DMS79 treated with DMSO at 0.1 percent for 48 hours (cell line): ENCODE measurements at regions not wholly inside any gene's neighbourhood (a gene's known extent, or its start where the extent isn't known, plus 50 kb on each side); places are given as distances from the start of the nearest gene placed in this dataset.
A peak's percentile ranks its signal among the peaks of the same experiment; 100 is the strongest.

Experiments used
- DNase-seq: peaks from one replicate; lab custom pipeline; 2025; lab: John Stamatoyannopoulos, UW

DNA sequence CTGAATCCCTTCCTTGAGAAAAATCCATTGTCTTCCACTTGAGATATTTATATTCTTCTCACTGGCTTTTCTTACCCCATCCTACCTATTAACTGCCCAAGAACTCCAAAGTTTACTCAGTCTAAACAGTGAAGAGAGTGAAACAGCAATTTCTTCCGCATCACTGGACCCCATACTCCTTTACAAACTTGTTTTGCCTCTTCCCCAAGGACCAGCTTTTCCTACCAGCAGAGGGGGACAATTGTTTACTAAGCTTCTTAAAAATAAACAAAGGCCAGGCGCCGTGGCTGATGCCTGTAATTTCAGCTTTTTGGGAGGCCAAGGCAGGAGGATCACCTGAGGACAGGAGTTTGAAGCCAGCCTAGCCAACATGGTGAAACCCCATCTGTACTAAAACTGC lies 52.0 kb downstream of the LRATD1 start:
- DNase-seq = no peak

DNA sequence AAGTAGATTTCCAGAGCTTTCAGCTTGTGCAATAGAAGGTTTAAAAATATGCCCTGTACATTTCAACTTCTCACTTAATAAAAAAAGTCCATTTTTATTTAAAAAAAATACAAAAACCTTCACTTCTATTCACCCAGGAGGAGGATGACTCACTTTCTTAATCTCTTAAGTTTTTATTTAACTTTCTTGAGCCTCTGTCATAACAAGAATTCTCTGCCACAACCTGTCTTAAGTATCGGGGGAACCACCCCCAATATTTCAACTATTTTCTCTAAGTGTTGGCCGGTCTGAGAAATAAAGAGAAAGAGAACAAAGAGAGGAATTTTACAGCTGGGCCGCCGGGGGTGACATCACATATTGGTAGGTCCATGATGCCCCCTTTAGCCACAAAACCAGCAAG lies 58.4 kb downstream of the LRATD1 start:
- no peak for DNase-seq

- no peak for DNase-seq
Measured at GRCh38 chr2:14693874-14694273, 61.4 kb downstream of the LRATD1 start.

DNA sequence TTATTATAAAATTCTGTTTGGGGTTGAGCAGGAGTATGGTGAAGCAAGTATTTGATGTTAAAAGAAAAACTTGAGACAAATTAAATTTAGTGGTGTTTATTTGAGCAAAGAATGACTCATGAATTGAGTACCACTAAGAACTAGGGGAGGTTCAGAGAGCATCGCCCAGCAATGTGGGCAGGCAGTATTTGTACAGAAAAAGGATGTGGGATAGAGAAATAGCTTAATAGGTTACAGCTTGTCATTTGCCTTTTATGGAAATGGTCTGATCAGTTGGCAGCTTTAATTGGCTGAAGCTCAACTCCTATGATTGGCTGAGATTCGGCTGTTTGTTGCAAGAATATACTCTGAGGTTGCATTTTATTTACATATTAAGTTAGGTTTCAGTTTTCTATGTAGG lies 68.2 kb downstream of the LRATD1 start:
- DNase-seq = no peak

DNA sequence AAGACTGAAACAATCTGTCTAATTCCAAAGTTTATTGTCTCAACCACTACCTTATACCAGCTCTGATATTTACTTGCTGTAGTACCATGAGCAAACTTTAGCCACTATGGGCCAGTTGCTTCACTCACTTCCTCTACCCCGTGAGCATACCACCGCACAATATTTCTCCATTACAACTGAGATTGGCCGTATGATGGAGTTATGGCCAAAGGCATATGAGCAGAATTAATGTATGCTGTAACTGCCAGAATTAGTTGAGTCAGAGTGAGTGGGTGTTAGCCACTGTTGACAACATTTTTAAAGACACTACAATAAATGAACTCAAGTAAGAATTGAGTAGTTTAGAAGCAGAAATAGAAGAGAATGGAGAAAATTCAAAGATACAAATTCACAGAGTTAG lies 69.7 kb downstream of the LRATD1 start:
- DNase-seq = no peak

DNA sequence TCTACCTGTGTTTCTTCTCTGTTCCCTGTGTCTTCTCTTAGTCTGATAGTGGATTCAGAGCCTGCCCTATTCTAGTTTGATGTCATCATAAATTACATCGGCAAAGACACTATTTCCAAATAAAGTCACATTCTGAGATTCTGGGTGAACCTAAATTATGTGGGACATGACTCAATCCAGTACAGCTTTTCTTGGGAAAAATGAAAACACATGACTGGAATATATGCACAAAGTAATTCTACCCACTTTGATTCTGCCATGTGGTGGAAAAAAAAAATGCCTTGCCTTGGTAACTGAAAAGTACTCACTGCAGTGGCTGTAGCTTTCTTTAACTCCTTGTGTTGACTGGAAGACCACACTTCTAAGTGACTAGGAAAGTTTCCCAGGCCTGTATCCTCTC lies 73.7 kb downstream of the LRATD1 start:
- no peak for DNase-seq

DNA sequence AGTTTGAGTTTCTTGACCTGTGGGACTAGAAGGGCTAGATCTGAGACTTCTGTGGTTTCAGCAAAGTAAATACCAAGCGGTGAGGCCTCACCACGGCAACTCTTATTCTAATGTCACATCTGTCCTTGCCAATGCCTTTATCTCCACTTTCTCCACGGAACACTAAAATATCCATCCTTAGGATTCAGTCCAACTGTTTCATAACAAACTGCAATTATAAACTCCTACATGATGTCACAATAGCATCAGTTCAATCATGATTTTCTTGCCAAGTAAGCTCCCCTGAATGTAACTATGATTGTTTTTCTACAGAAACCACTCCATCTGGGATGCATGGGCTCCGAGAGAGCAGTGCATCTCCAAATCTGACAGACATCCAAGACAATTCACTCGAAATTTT lies 79.6 kb downstream of the LRATD1 start:
- DNase-seq = peak; percentile 20

GRCh38 chr2:14713248-14713647 lies 80.7 kb downstream of the LRATD1 start:
- no peak for DNase-seq

- DNase-seq = no peak
Measured at GRCh38 chr2:14715600-14715999, 83.1 kb downstream of the LRATD1 start.

GRCh38 chr2:14716319-14716718 lies 83.8 kb downstream of the LRATD1 start:
- DNase-seq = no peak

DNA sequence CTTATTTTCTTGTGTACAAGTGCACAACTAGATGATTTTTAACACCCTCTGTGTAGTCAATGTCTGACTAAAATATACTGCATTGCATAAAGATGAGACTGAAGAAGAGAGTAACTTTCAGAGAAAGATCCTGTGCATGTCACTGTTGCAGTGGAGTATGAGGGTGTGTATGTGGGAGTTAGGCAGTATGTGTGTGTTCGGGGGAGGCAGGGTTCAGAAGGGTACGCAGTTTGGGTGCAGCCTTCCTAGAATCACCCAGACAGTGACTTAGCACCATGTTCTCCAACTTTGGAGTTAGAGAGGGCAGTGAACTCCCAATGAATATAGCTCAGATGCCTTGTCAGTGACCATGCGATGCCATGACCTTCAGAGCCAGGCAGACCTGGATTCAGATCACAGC lies 84.6 kb downstream of the LRATD1 start:
- no peak for DNase-seq

GRCh38 chr2:14720319-14720718 lies 87.8 kb downstream of the LRATD1 start:
- no peak for DNase-seq

GRCh38 chr2:14720739-14721138 lies 88.2 kb downstream of the LRATD1 start:
- no peak for DNase-seq

GRCh38 chr2:14722904-14723570 lies 90.5 kb downstream of the LRATD1 start:
- DNase-seq = no peak

DNA sequence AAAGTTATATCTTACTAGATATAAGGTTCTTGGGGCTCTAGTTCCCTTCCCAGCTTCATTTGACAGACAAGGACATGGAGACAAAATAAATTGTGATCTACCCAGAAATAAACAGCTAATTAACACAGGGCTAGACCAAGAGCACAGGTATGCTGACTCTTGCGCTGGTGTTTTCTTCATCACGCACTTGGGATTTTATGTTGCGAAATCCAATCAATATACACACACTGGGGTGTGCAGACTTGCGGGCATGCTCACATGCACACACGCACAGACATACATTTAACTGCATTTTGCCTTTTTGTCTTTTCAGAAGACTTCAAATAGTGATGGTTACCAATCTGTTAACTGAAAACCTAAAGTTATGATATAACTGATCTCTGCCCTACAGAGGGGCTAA lies 91.2 kb downstream of the LRATD1 start:
- no peak for DNase-seq

DNA sequence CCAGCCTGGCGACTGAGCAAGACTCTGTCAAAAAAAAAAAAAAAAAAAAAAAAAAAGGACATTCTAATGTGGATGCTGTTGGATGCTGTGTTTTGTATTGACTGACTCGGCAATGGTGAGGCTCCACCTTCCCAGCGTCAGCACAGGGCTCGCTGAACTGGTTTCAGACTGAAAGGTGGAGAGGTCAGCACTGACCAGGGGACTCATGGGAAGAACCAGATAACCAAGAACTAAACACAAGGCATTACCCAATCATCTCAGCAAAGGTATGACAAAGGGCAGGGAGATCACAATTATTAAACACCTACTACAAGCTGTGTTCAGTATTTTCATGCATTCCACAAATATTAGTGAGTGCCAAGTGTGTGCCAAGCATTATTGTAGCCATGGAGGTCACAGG lies 103.2 kb downstream of the LRATD1 start:
- no peak for DNase-seq

DNA sequence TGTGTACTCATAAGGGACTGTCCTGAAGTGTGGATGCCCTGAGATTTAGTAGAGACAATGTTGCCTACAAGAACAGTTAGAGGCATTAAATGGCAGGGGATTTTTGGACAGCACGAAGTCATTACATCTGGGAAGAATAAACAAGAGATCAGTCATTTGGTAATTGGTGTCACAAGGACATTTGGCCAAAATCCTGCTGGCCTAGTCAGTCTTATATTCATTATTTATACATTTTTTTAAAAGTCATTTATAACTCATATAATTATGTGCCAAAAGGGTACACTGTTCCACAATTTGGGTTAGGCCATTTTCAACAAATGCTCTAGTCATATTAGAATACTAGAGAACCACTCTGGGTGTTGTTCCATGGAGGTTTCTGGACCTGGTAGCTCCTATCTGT lies 104.7 kb downstream of the LRATD1 start:
- DNase-seq = no peak

DNA sequence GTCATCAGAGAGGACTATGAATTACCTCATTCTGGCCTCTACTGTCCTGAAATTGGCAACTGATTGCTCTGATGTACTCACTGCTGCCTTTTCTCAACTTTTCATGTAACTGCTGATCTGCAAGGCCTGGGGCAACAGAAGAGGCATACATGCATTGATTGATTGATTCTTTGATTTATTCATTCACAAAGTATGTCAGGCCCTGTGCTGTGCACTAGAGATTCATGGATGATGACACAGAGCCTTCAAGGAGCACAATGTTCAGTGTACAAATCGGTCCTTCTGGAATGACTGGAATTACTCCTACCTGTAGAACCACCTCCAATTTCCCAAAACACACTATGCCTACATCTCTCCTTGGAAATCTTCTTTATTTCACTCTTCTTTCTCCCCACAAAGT lies 111.3 kb downstream of the LRATD1 start:
- no peak for DNase-seq

DNA sequence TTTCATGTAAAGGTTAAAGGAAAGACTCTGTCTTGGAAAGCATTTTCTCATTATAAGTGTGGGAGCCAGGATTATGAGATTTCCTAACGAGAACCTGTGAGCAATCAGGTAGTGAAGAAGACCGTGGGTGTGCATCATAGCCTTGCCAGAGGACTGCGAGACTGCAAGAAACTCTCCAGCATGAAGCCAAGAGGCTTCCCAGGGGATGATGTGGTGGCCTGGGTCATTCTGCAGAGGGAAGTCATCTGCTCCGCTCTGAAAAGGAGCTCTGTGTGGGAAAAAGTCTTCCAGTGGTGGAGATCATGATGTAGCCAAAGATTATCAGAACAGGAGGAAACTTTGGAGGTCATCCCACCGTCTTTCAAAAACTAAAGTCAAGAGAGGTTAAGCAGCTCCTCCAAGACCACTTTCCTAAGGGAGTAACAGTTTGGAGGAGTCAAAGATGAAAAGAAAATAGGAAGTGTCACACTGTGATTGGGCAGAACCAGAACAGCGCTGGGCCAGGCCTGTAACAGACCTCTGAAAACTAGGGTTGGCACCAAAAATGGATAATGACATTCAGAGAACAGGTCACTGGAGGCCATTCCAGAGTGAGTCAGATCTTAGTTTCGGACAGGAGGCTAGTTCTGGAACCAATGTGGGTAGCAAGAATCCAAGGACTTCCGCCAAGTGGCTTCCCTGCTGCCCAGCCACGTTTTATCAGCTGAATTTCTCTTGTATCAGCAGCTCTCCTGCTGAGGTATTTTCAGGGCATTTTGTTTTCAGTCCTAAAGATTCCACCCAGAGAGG lies 113.0 kb downstream of the LRATD1 start:
- no peak for DNase-seq

DNA sequence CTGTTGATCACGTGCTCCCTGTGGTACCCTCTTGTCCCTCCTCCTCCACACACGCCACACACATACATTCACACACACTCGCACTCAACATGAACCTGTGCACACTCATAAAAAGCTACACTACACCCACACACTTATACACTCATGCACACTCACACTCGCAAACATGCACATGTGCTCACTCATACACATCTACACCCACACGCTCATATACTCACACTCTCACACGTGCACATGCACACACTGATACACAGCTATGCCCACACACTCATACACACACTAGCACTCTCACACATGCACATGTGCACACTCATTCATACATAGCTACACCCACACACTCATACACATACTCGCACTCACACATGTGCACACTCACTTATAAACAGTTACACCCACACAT lies 113.6 kb downstream of the LRATD1 start:
- DNase-seq = no peak

DNA sequence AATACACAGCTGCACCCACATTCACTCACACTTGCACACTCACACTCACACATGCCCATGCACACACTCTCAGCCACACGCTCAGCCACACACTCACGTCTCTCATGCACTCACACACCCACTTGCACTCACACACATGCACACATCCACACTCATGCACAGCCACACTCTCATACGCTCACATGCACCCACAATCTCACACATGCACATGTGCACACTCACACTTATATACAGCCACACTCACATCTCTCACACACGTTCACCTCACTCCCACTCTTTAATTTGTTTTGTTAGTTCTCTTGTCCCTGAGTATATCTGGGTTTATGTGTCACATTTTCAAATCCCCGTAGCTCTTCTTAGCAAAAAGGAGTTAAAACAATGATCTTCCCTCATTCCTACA lies 114.9 kb downstream of the LRATD1 start:
- no peak for DNase-seq

DNA sequence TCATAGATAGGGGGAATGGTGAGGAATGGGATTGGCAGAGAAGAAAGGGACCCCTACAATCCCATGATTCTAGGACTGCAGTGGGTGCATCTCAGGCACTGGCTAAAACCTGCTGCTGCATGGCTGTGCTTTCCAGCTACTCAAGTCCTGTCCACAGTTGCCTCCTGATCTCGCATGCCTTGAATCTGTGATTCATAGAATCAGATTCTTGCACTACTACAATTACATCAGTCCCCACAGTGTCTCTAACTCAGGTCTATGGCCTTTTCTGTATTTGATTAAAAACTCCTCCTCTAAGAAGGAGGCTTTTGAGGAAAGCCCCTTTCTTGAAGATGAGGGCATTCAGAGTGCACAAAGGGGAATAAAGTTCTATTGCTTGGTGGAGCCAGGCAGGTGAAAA lies 117.4 kb downstream of the LRATD1 start:
- no peak for DNase-seq

DNA sequence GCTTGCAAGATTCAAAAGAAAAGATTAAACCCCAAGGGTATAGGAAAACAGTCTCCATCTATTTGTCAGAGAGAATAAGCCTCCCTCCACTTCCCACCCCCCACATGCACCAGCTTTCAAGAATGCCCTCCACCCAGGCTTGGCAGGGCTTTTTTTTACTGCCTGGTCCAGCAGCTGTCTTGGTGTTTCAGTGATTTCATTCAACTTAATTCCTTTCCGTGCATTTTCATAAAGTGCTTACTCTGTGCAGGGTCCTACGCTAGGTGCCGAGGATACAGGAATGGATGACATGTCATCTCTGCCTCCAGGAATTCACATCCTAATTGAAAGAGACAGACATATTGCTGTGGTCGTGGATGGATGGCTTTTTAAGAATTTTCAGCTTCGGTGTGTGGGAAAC lies 117.9 kb downstream of the LRATD1 start:
- DNase-seq = peak; percentile 62

GRCh38 chr2:14751581-14751980 lies 119.1 kb downstream of the LRATD1 start:
- peak; percentile 75 for DNase-seq
